SK-N-SH (cell line): ENCODE measurements at regions not wholly inside any gene's neighbourhood (a gene's known extent, or its start where the extent isn't known, plus 50 kb on each side); places are given as distances from the start of the nearest gene placed in this dataset.

ENCODE experiments used
- CHD2 ChIP-seq: fragments of 150-350 bp; IDR thresholded peaks from 2 replicates; pipeline ENCODE4 v1.6.1; 2018; ENCODE audit warnings: low read length; ENCODE audit not compliant: partially characterized antibody
- CTCF ChIP-seq: fragments of 200-600 bp; sonication (generic); IDR thresholded peaks from 2 replicates; pipeline ENCODE4 v1.6.1; 2017; ENCODE audit warnings: antibody characterized with exemption, mild to moderate bottlenecking, moderate library complexity
- EP300 ChIP-seq, 2 experiments: IDR thresholded peaks; 2 replicates each; pipeline versions ENCODE4 v1.4.0 to v1.6.1; 2012; ENCODE audit warnings: borderline replicate concordance in 1 of 2, low read depth in 1 of 2, low read length in 1 of 2
- FOXJ3 ChIP-seq: sonication (generic); formaldehyde crosslinking; IDR thresholded peaks from 2 replicates; pipeline ENCODE4 v1.5.1; 2020; ENCODE audit warnings: mild to moderate bottlenecking, missing genetic modification reagents
- FOXM1 ChIP-seq: IDR thresholded peaks from 2 replicates; pipeline ENCODE4 v1.4.0; 2012; ENCODE audit warnings: low read depth, mild to moderate bottlenecking
- NRF1 ChIP-seq: IDR thresholded peaks from 2 replicates; pipeline ENCODE4 v1.6.1; 2012; ENCODE audit warnings: low read depth, mild to moderate bottlenecking, low read length
- PBX3 ChIP-seq: IDR thresholded peaks from 2 replicates; pipeline ENCODE4; 2012
- POLR2AphosphoS5 ChIP-seq: IDR thresholded peaks from 2 replicates; pipeline ENCODE4 v1.6.1; 2012; ENCODE audit warnings: low read depth, low read length
- REST ChIP-seq: IDR thresholded peaks from 2 replicates; pipeline ENCODE4 v1.6.1; 2012; ENCODE audit warnings: mild to moderate bottlenecking, low read depth, low read length, moderate library complexity
- TAF1 ChIP-seq: IDR thresholded peaks from 2 replicates; pipeline ENCODE4 v1.6.1; 2012; ENCODE audit warnings: low read depth, mild to moderate bottlenecking, low read length, moderate library complexity, borderline replicate concordance
- TEAD4 ChIP-seq: IDR thresholded peaks from 2 replicates; pipeline ENCODE4 v1.4.0; 2012; ENCODE audit warnings: mild to moderate bottlenecking, borderline replicate concordance; ENCODE audit not compliant: insufficient read depth

- no peak for TF ChIP-seq CTCF
- TF ChIP-seq PBX3, result no peak
- TF ChIP-seq FOXM1, result no peak
- TF ChIP-seq EP300 (IDR thresholded peaks at IDR 0.05; ENCODE audit: borderline replicate concordance in 1 of 2, low read depth in 1 of 2, low read length in 1 of 2), result no peak
- no peak for TF ChIP-seq POLR2AphosphoS5
- no peak for TF ChIP-seq NRF1
- TF ChIP-seq CHD2, result no peak
- no peak for TF ChIP-seq TAF1
- TF ChIP-seq REST, result no peak
- TF ChIP-seq FOXJ3 (CRISPR knock-in tag), result no peak
- TF ChIP-seq TEAD4, result no peak
These were observed 756.0 kb upstream of the LRATD1 start for GRCh38 chr2:13876491-13877037.
